DMS 273 treated with DMSO at 0.1 percent for 48 hours (cell line): ENCODE measurements at regions not wholly inside any gene's neighbourhood (a gene's known extent, or its start where the extent isn't known, plus 50 kb on each side); places are given as distances from the start of the nearest gene placed in this dataset.
"Not testable (repeated sequence)": the region's sequence is repeated elsewhere in the genome, so short reads cannot be mapped to it uniquely, and the experiment has no call there.

Experiments
- DNase-seq: peaks from one replicate; lab custom pipeline; 2025; lab: John Stamatoyannopoulos, UW

DNA sequence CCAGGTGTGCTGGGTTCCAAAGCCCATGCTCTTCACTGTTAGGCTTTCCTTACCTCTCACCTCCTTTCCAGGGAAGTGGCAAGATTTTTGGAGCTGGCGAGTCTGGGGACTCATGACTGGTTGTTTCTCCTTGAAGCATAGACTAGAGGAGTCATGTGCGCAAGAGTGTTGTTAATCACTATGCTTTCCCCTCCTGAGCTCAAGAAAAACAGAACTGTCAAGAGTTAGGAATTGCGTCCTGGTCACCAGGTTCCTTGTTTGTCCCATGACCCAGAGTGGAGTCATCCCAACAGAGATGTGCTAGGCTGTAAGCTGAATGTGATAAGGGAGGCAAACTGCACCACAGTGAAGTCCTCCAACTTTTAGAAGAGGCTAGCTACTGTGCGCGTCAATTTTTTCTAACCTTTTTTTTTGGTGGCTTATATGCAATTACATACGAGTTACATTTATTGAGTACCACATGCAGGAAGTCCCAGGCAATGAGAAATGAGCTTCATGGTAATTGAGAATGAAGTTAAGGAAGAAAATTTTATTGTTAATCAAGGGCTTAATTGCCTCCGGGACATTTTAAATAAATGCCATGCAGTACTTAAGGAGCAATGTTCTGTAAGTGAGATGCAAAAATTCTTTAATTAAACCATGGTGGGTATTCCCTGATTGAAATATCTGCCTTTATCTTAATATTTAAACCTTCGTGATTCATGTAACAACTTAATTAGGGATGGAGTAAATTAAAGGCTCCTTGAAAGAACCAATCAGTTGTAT, 233.9 kb downstream of the ZIC5 start:
- DNase-seq: no peak

GRCh38 chr13:99736541-99736940, 235.0 kb downstream of the ZIC5 start:
- DNase-seq: no peak

- no peak for DNase-seq
Observed at GRCh38 chr13:99734013-99734693, 232.9 kb downstream of the TM9SF2 start.

GRCh38 chr13:99733346-99733745, 232.1 kb downstream of the TM9SF2 start:
- DNase-seq: no peak

GRCh38 chr13:99731747-99732146, 230.5 kb downstream of the TM9SF2 start:
- DNase-seq: no peak

GRCh38 chr13:99730403-99730802, 229.1 kb downstream of the TM9SF2 start:
- DNase-seq: no peak

- DNase-seq: no peak
Observed at GRCh38 chr13:99729745-99730144, 228.5 kb downstream of the TM9SF2 start.

DNA sequence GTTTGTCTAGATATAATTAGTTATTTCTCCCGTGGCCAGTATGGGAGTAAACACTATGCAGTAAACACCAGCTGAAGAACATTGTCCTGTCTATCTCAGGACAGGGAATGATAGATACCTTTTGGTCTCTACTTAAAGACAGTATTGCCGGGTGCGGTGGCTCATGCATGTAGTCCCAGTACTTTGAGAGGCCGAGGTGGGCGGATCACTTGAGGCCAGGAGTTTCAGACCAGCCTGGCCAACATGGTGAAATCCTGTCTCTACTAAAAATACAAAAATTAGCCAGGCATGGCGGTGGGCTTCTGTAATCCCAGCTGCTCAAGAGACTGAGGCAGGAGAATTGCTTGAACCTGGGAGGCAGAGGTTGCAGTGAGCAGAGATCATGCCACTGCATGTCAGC, 226.4 kb downstream of the TM9SF2 start:
- not testable (repeated sequence) for DNase-seq

GRCh38 chr13:99726282-99726894, 225.1 kb downstream of the TM9SF2 start:
- DNase-seq: no peak

GRCh38 chr13:99725644-99726043, 224.4 kb downstream of the TM9SF2 start:
- DNase-seq: no peak

GRCh38 chr13:99724633-99725517, 223.6 kb downstream of the TM9SF2 start:
- DNase-seq: no peak

GRCh38 chr13:99723878-99724277, 222.6 kb downstream of the TM9SF2 start:
- DNase-seq: no peak

DNA sequence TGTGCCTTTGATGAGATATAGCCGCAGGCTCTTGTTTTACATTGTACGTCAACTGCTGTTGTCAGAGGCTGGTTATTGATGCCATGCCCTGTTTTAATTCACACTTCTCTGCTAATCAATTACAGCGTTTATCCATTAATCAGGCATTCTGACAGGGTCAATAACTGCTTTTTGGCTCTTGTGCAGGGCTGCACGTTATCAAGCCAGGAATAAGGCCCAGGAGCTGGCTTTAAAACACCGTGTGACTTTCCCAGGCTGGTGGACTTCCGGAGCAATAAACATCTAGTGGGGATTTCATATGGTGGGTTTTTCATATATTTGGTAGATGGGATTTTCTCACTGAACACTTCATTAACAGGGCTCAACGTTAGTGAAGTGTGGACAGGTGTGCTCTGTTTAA, 221.7 kb downstream of the TM9SF2 start:
- DNase-seq: no peak

GRCh38 chr13:99722338-99722818, 221.1 kb downstream of the TM9SF2 start:
- DNase-seq: no peak

DNA sequence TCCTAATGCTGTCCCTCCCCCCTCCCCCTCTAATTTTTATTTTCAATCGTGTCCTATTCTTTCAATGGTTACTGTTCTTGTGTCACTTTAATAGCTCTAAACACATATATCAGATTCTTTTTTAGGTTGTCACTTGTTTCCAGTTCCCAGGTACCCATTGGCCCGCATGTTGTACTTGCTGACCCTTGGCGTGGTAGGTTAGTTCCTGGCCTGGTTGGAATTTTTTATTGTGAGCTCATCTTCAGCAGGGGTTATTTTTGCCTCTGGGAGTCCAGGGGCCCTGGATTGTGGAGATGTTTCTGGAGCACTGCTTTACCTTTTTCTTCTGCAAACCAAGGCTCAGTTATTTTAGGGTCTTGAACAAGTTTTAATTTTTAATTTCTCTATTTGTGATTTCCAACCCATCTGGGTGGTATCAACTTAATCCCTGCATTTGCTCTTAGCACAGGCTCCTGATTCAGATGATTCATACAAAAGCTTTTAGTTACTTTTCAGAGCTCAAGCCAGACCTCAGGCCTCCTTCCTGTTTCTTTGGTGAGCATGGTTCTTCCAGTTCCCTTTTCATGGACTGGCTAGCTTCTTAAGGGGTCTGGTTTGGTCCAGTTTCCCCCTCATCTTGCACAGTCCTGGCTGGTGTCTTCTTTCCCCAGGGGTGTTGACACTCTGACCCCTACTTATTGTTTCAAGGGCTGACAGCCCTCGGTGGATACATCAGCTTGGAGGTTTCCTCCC, 220.5 kb downstream of the TM9SF2 start:
- no peak for DNase-seq

DNA sequence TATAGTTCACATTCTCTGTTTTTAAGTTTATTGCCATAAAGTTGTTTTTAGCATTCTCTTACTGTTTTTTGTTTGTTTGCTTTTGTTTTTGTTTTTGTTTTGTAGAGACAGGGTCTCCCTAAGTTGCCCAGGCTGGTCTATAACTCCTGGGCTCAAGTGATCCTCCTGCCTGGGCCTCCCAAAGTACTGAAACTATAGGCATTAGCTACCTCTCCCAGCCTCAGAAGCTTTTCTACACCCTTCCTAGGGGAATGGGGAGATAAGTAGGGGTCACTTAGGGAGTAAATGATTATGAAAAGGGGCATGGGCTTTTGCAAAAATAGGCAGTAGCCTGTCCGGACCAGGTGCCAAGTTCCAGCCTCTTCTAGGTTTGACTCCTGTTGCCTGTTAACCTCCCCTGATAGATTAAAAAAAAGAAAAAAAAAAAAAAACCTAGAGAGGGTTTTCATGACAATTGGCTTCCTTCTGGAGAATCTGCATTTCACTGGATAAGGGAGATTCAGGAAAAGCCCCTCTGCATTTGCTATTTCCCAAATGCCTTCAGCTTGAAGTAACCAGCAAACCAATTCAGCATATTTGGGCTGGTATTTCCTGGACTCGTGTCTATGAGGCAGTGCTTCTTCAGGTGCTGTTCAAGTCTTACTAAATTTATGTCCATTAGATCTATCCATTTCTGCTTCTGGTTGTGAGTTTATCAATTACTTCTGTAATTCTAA, 216.8 kb downstream of the TM9SF2 start:
- DNase-seq: no peak

- DNase-seq: no peak
Observed at GRCh38 chr13:99709134-99709533, 207.9 kb downstream of the TM9SF2 start.

GRCh38 chr13:99704390-99704789, 203.1 kb downstream of the TM9SF2 start:
- DNase-seq: no peak

- DNase-seq: no peak
Observed at GRCh38 chr13:99703908-99704307, 202.6 kb downstream of the TM9SF2 start.

DNA sequence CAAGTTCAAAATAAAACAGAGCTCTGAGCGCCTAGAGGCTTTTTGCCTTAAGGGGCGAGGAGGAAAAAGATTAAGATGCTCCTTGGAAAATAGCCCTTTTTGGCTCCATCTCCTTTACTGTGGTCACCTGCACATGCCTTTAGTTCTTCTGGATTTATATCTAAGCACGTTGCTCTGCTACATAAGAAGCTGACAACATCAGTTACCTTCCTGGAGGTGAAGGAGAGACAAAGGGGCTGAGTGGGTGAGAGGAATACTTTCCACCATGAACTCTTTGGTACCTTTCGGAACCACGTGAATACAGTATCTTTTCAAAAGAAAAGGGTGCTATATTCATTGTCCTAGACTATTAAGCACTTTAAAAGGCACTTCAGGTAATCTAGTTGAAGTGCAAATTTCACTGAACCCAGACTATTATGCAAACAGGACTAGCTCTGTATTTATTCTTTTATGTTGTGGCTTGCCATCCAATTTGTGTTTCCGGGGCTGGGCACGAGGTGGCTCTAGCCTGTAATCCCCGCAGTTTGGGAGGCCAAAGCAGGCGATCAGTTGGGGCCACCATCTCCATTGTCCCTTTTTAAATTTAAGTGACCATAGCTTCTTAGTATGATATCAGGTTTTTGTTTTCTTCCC, 201.5 kb downstream of the TM9SF2 start:
- DNase-seq: no peak
